HEK293 (cell line): ENCODE measurements at regions not wholly inside any gene's neighbourhood (a gene's known extent, or its start where the extent isn't known, plus 50 kb on each side); places are given as distances from the start of the nearest gene placed in this dataset.

Experiments used
- HOXD13 ChIP-seq: sonication (generic); formaldehyde crosslinking; IDR thresholded peaks from 2 replicates; pipeline ENCODE4 v1.8.0; 2022; ENCODE audit warnings: missing genetic modification reagents, borderline replicate concordance
- MYNN ChIP-seq: fragments of 450-650 bp; formaldehyde crosslinking; IDR thresholded peaks from 2 replicates; pipeline ENCODE4 v1.5.1; 2016; ENCODE audit warnings: missing biosample characterization, missing genetic modification characterization, borderline replicate concordance
- ZFP37 ChIP-seq: fragments of 450-650 bp; formaldehyde crosslinking; IDR thresholded peaks from 2 replicates; pipeline ENCODE4 v1.5.1; 2016; ENCODE audit warnings: missing biosample characterization, missing genetic modification characterization
- ZNF169 ChIP-seq: fragments of 450-650 bp; formaldehyde crosslinking; IDR thresholded peaks from 2 replicates; pipeline ENCODE4 v1.5.1; 2016; ENCODE audit warnings: missing biosample characterization, missing genetic modification characterization
- ZNF600 ChIP-seq: fragments of 450-650 bp; formaldehyde crosslinking; IDR thresholded peaks from 2 replicates; pipeline ENCODE4 v1.5.1; 2016; ENCODE audit warnings: missing biosample characterization, missing genetic modification characterization
- TF ChIP-seq, protein P1 (sequence below): fragments of 450-650 bp; formaldehyde crosslinking; IDR thresholded peaks from 2 replicates; pipeline ENCODE4 v1.5.1; 2016; ENCODE audit warnings: missing biosample characterization, missing genetic modification characterization

DNA sequence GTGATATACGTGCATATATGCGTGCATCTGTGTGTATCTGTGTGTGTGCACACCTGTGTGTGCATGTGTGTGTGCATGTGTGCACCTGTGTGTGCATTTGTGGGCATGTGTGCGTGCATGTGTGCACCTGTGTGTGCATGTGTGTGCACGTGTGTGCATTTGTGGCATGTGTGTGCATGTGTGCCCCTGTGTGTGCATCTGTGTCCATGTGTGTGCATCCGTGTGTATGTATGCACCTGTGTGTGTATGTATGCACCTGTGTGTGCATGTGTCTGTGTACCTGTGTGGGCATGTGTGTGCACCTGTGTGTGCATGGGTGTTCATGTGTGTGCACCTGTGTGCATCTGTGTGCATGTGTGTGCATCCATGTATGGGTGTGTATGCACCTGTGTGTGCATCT, 167.8 kb upstream of the SFSWAP start:
- TF ChIP-seq, protein P1, sequence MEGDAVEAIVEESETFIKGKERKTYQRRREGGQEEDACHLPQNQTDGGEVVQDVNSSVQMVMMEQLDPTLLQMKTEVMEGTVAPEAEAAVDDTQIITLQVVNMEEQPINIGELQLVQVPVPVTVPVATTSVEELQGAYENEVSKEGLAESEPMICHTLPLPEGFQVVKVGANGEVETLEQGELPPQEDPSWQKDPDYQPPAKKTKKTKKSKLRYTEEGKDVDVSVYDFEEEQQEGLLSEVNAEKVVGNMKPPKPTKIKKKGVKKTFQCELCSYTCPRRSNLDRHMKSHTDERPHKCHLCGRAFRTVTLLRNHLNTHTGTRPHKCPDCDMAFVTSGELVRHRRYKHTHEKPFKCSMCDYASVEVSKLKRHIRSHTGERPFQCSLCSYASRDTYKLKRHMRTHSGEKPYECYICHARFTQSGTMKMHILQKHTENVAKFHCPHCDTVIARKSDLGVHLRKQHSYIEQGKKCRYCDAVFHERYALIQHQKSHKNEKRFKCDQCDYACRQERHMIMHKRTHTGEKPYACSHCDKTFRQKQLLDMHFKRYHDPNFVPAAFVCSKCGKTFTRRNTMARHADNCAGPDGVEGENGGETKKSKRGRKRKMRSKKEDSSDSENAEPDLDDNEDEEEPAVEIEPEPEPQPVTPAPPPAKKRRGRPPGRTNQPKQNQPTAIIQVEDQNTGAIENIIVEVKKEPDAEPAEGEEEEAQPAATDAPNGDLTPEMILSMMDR (tag by site-specific recombination) = no peak
- TF ChIP-seq MYNN (tag by site-specific recombination) (no peak), ZFP37 (no peak), HOXD13 (no peak), ZNF600 (tag by site-specific recombination) (no peak), ZNF169 (tag by site-specific recombination) (no peak)
